Type B pancreatic cell (in vitro differentiated cells): ENCODE measurements at regions not wholly inside any gene's neighbourhood (a gene's known extent, or its start where the extent isn't known, plus 50 kb on each side); places are given as distances from the start of the nearest gene placed in this dataset.
A peak's percentile ranks its signal among the peaks of the same experiment; 100 is the strongest.

Source experiments
- DNase-seq: peaks from one replicate; pipeline ENCODE4 v3.0.0; 2021; ENCODE audit warnings: mixed read lengths; ENCODE audit not compliant: unreplicated experiment; ENCODE audit errors: extremely low spot score
- H3K27ac Mint-ChIP-seq: 2 replicates; pipeline ENCODE4 v1.8.0; 2021; ENCODE audit warnings: mild to moderate bottlenecking, mixed read lengths
- H3K27me3 Mint-ChIP-seq: 2 replicates; pipeline ENCODE4 v1.8.0; 2021; ENCODE audit warnings: mixed read lengths
- H3K36me3 Mint-ChIP-seq: 2 replicates; pipeline ENCODE4 v1.8.0; 2021; ENCODE audit warnings: mixed read lengths
- H3K4me1 Mint-ChIP-seq: one replicate; pipeline ENCODE4 v1.8.0; 2021; ENCODE audit warnings: mixed read lengths; ENCODE audit not compliant: unreplicated experiment
- H3K4me3 Mint-ChIP-seq: 2 replicates; pipeline ENCODE4 v1.8.0; 2021; ENCODE audit warnings: mild to moderate bottlenecking, mixed read lengths
- H3K9me3 Mint-ChIP-seq: 2 replicates; pipeline ENCODE4 v1.8.0; 2021; ENCODE audit warnings: mixed read lengths
- CTCF ChIP-seq: fragments of 200-600 bp; sonication (generic); conservative IDR thresholded peaks from 2 replicates; pipeline ENCODE4 v1.5.0; 2021; ENCODE audit warnings: antibody characterized with exemption, mild to moderate bottlenecking

GRCh38 chr7:22557167-22557566 lies 57.2 kb upstream of the STEAP1B start:
- H3K4me1 Mint-ChIP-seq = peaks cover 12% of the 10 kb centered on the region
- H3K36me3 Mint-ChIP-seq = no peaks in the 10 kb centered on the region
- H3K9me3 Mint-ChIP-seq = no peaks in the 10 kb centered on the region
- DNase-seq = peak; percentile 20
- TF ChIP-seq CTCF = no peak
- H3K27me3 Mint-ChIP-seq = peaks cover 25% of the 10 kb centered on the region
- H3K4me3 Mint-ChIP-seq = no peak overlapping the region
- H3K27ac Mint-ChIP-seq = no peak overlapping the region

DNA sequence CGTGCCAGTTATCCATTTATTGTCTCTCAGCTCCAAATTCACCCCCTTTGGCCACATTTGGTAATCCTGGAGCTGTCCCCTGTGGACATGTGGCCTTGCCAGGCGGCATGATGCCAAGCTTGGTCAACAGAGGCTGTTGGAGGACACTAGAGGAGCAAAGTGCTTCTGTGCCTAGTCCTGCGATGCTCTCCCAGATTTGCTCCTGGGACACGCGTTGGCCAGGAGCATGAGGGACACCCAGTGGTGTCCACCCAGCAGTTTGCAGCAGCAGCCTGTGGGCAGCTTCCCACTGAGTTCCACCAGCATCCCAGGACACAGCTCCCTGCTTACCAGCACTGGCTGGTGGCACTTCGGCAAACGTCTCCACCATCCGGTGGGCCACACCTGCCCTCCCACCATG lies 55.5 kb upstream of the STEAP1B start:
- Mint-ChIP-seq H3K36me3 (no peaks in the 10 kb centered on the region), H3K9me3 (no peaks in the 10 kb centered on the region), H3K27me3 (peaks cover 41% of the 10 kb centered on the region), H3K27ac (no peak overlapping the region), H3K4me3 (no peak overlapping the region), H3K4me1 (peaks cover 6% of the 10 kb centered on the region)
- no peak for TF ChIP-seq CTCF
- DNase-seq = peak; percentile 51

GRCh38 chr7:22554184-22554583 lies 54.2 kb upstream of the STEAP1B start:
- no peaks in the 10 kb centered on the region for H3K36me3 Mint-ChIP-seq
- no peaks in the 10 kb centered on the region for H3K9me3 Mint-ChIP-seq
- no peak overlapping the region for H3K27ac Mint-ChIP-seq
- H3K27me3 Mint-ChIP-seq = peaks cover 54% of the 10 kb centered on the region
- H3K4me1 Mint-ChIP-seq = no peaks in the 10 kb centered on the region
- no peak for TF ChIP-seq CTCF
- no peak overlapping the region for H3K4me3 Mint-ChIP-seq
- DNase-seq = peak; percentile 4

DNA sequence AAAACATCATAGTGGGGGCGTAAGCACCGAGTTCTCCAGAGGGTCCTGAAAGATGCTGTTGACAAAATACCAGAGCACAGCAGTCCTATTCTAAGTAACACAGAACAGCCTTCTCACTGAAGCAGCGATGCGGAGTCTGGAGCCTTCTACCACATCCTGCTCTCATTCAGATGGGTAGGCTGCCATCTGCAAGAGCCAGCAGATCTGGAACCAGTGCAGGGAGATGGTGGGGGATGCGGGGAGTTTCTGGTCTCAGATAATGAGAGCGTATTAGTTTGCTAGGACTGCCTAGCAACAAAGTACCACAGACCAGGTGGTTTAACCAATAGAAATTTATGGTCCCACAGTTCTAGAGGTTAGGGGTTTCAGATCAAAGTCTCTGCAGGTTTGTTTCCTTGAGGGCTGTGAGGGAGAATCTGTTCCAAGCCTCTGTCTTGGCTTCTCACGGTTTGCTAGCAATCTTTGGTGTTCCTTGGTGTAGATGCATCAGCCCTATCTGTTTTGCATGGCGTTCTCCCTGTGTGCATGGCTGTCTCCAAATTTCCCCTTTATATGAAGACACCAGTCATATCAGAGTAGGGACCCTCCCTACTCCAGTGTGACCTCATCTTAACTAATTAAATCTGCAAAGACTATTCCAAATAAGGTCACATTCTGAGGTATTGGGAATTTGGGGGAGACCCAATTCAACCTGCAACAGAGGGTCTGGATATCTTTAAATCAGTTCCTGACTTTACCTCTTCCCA lies 52.0 kb upstream of the STEAP1B start:
- no peak for TF ChIP-seq CTCF
- Mint-ChIP-seq H3K4me1 (no peaks in the 10 kb centered on the region), H3K27me3 (peaks cover 65% of the 10 kb centered on the region), H3K9me3 (no peaks in the 10 kb centered on the region), H3K36me3 (no peaks in the 10 kb centered on the region), H3K4me3 (no peak overlapping the region), H3K27ac (no peak overlapping the region)
- DNase-seq = peak; percentile 42

- no peaks in the 10 kb centered on the region for H3K4me1 Mint-ChIP-seq
- no peak for TF ChIP-seq CTCF
- no peaks in the 10 kb centered on the region for H3K36me3 Mint-ChIP-seq
- no peaks in the 10 kb centered on the region for H3K9me3 Mint-ChIP-seq
- H3K27ac Mint-ChIP-seq = no peak overlapping the region
- H3K27me3 Mint-ChIP-seq = peaks cover 71% of the 10 kb centered on the region
- peak overlapping the region; percentile 88 for H3K4me3 Mint-ChIP-seq
- no peak for DNase-seq
Measured at GRCh38 chr7:22550514-22551030, 50.6 kb upstream of the STEAP1B start.
